ENCODE measurements at regions not wholly inside any gene's neighbourhood (a gene's known extent, or its start where the extent isn't known, plus 50 kb on each side); places are given as distances from the start of the nearest gene placed in this dataset.

- Histone ChIP-seq H3K4me2 (no peak overlapping the region), H4K20me1 (ENCODE audit: insufficient read depth) (no peaks in the 10 kb centered on the region), H3F3A (ENCODE audit: insufficient read depth, low read depth) (no peaks in the 10 kb centered on the region), H3K27me3 (ENCODE audit: insufficient read depth, low read depth) (no peaks in the 10 kb centered on the region), H3K27ac (no peak overlapping the region), H3K9me2 (ENCODE audit: insufficient read depth) (0 out of 2 replicates have a peak, but pooled peaks cover 4% of the 10 kb centered on the region), H3K36me3 (ENCODE audit: low read depth) (no peaks in the 10 kb centered on the region), H3K4me3 (no peak overlapping the region), H3K9me3 (ENCODE audit: insufficient read depth, low read depth) (no peaks in the 10 kb centered on the region), H3K4me1 (replicated peaks; ENCODE audit: insufficient read depth) (no peaks in the 10 kb centered on the region), H2AFZ (no peak overlapping the region), H3K79me2 (ENCODE audit: low read depth) (no peaks in the 10 kb centered on the region)
- POLR2A ChIA-PET (ENCODE audit: unreplicated experiment) = no interaction called here
- CTCF ChIA-PET = no interaction called here
- TF ChIP-seq EZH2 (IDR thresholded peaks at IDR 0.05; ENCODE audit: low read depth) (no peak), CTCF (conservative IDR thresholded peaks at IDR 0.05) (no peak)
- intact Hi-C loops (cut with micrococcal nuclease; ENCODE audit: unreplicated experiment) = no loop called here
- no peak for DNase-seq
- no TSS peak for BruUV-seq (replicated peaks)
Observed at GRCh38 chr12:39224971-39225370, 217.9 kb downstream of the KIF21A start.

GRCh38 chr12:39205969-39206368 lies 237.0 kb downstream of the KIF21A start:
- POLR2A ChIA-PET (ENCODE audit: unreplicated experiment) = no interaction called here
- no peak for TF ChIP-seq CTCF (conservative IDR thresholded peaks at IDR 0.05)
- Histone ChIP-seq H3K4me3 (no peak overlapping the region), H3K9me3 (ENCODE audit: insufficient read depth, low read depth) (no peaks in the 10 kb centered on the region), H3K36me3 (ENCODE audit: low read depth) (no peaks in the 10 kb centered on the region), H3K4me1 (replicated peaks; ENCODE audit: insufficient read depth) (no peaks in the 10 kb centered on the region), H4K20me1 (ENCODE audit: insufficient read depth) (no peaks in the 10 kb centered on the region), H2AFZ (no peak overlapping the region), H3K4me2 (no peak overlapping the region), H3F3A (ENCODE audit: insufficient read depth, low read depth) (no peaks in the 10 kb centered on the region), H3K79me2 (ENCODE audit: low read depth) (no peaks in the 10 kb centered on the region), H3K9me2 (ENCODE audit: insufficient read depth) (no peaks in the 10 kb centered on the region), H3K27me3 (ENCODE audit: insufficient read depth, low read depth) (no peaks in the 10 kb centered on the region), H3K27ac (no peak overlapping the region)
- DNase-seq = no peak
- no TSS peak for BruUV-seq (replicated peaks)
- intact Hi-C loops (cut with micrococcal nuclease; ENCODE audit: unreplicated experiment) = no loop called here
- CTCF ChIA-PET = no interaction called here

GRCh38 chr12:39199351-39199750 lies 243.6 kb downstream of the KIF21A start:
- intact Hi-C loops (cut with micrococcal nuclease; ENCODE audit: unreplicated experiment) = no loop called here
- POLR2A ChIA-PET (ENCODE audit: unreplicated experiment) = no interaction called here

More at GRCh38 chr12:39199351-39199750, 243.6 kb downstream of the KIF21A start:
- H3K9me3 ChIP-seq (ENCODE audit: insufficient read depth, low read depth) = no peaks in the 10 kb centered on the region
- H3K4me1 ChIP-seq (replicated peaks; ENCODE audit: insufficient read depth) = no peaks in the 10 kb centered on the region
- CTCF ChIA-PET = no interaction called here
- DNase-seq = no peak
- H4K20me1 ChIP-seq (ENCODE audit: insufficient read depth) = no peaks in the 10 kb centered on the region
- H3K4me3 ChIP-seq = no peak overlapping the region
- no peak overlapping the region for H3K27ac ChIP-seq
- H3K79me2 ChIP-seq (ENCODE audit: low read depth) = no peaks in the 10 kb centered on the region
- no peaks in the 10 kb centered on the region; the same call in 1 of the 2 replicates for H3K27me3 ChIP-seq (ENCODE audit: insufficient read depth, low read depth)
- H2AFZ ChIP-seq = no peak overlapping the region
- TF ChIP-seq EZH2 (IDR thresholded peaks at IDR 0.05; ENCODE audit: low read depth) (no peak), CTCF (conservative IDR thresholded peaks at IDR 0.05) (no peak)
- no peaks in the 10 kb centered on the region for H3K9me2 ChIP-seq (ENCODE audit: insufficient read depth)
- H3K4me2 ChIP-seq = no peak overlapping the region
- H3F3A ChIP-seq (ENCODE audit: insufficient read depth, low read depth) = no peaks in the 10 kb centered on the region
- no TSS peak for BruUV-seq (replicated peaks)
- H3K36me3 ChIP-seq (ENCODE audit: low read depth) = no peaks in the 10 kb centered on the region
